Neural progenitor cell (in vitro differentiated cells): ENCODE measurements at regions not wholly inside any gene's neighbourhood (a gene's known extent, or its start where the extent isn't known, plus 50 kb on each side); places are given as distances from the start of the nearest gene placed in this dataset.

Experiments
- DNase-seq: peaks from one replicate; pipeline ENCODE4 v3.0.0-alpha.2; 2016; ENCODE audit warnings: low spot score
- H2AFZ ChIP-seq: fragments of 200-600 bp; sonication (generic); replicated peaks from 2 replicates; pipeline ENCODE4 v1.6.1; 2016; ENCODE audit warnings: antibody characterized with exemption
- H3F3A ChIP-seq: fragments of 200-600 bp; sonication (generic); 2 replicates; pipeline ENCODE4 v1.6.1; 2016; ENCODE audit warnings: antibody characterized with exemption, low read depth
- H3K27ac ChIP-seq: fragments of 200-600 bp; sonication (generic); 2 replicates; pipeline ENCODE4 v1.5.1; 2016; ENCODE audit warnings: mild to moderate bottlenecking
- H3K27me3 ChIP-seq: fragments of 200-600 bp; sonication (generic); 2 replicates; pipeline ENCODE4 v1.6.1; 2016; ENCODE audit warnings: mild to moderate bottlenecking, moderate library complexity
- H3K36me3 ChIP-seq: fragments of 200-600 bp; sonication (generic); 2 replicates; pipeline ENCODE4 v1.5.1; 2016
- H3K4me1 ChIP-seq: fragments of 200-600 bp; sonication (generic); 2 replicates; pipeline ENCODE4 v1.6.1; 2016; ENCODE audit warnings: mixed run types
- H3K4me2 ChIP-seq: fragments of 200-600 bp; sonication (generic); 2 replicates; pipeline ENCODE4 v1.6.1; 2016
- H3K4me3 ChIP-seq: fragments of 200-600 bp; sonication (generic); 2 replicates; pipeline ENCODE4 v1.5.1; 2016
- H3K79me2 ChIP-seq: fragments of 200-600 bp; sonication (generic); 2 replicates; pipeline ENCODE4 v1.6.1; 2016; ENCODE audit warnings: low read depth
- H3K9ac ChIP-seq: fragments of 200-600 bp; sonication (generic); 2 replicates; pipeline ENCODE4 v1.6.1; 2016
- H3K9me3 ChIP-seq: fragments of 200-600 bp; sonication (generic); 2 replicates; pipeline ENCODE4 v1.5.1; 2016; ENCODE audit warnings: low read depth
- H4K20me1 ChIP-seq: fragments of 200-600 bp; sonication (generic); 2 replicates; pipeline ENCODE4 v1.6.1; 2016; ENCODE audit warnings: low read depth
- H3K27ac Mint-ChIP-seq: 3 replicates; pipeline ENCODE4 v1.8.0; 2021; ENCODE audit warnings: mixed read lengths
- H3K27me3 Mint-ChIP-seq: 2 replicates; pipeline ENCODE4 v1.8.0; 2022; ENCODE audit warnings: low read depth, mild to moderate bottlenecking, inconsistent platforms, moderate library complexity, mixed read lengths; ENCODE audit not compliant: insufficient read depth
- H3K36me3 Mint-ChIP-seq: 3 replicates; pipeline ENCODE4 v1.8.0; 2021; ENCODE audit warnings: mixed read lengths
- H3K4me1 Mint-ChIP-seq: 3 replicates; pipeline ENCODE4 v1.8.0; 2021; ENCODE audit warnings: mixed read lengths
- H3K4me3 Mint-ChIP-seq: 3 replicates; pipeline ENCODE4 v1.8.0; 2021; ENCODE audit warnings: mild to moderate bottlenecking, moderate library complexity, mixed read lengths
- H3K9me3 Mint-ChIP-seq: 3 replicates; pipeline ENCODE4 v1.8.0; 2020; ENCODE audit warnings: mixed read lengths
- EZH2 ChIP-seq: fragments of 200-600 bp; sonication (generic); IDR thresholded peaks from 2 replicates; pipeline ENCODE4 v1.6.1; 2017; ENCODE audit warnings: antibody characterized with exemption, mild to moderate bottlenecking, moderate library complexity
- EZH2phosphoT487 ChIP-seq: fragments of 200-600 bp; sonication (generic); IDR thresholded peaks from 2 replicates; pipeline ENCODE4 v1.6.1; 2017; ENCODE audit warnings: antibody characterized with exemption
- TF ChIP-seq, protein P1 (sequence below): fragments of 200-600 bp; sonication (generic); IDR thresholded peaks from 2 replicates; pipeline ENCODE4 v1.5.1; 2017; ENCODE audit warnings: antibody characterized with exemption, mild to moderate bottlenecking

DNA sequence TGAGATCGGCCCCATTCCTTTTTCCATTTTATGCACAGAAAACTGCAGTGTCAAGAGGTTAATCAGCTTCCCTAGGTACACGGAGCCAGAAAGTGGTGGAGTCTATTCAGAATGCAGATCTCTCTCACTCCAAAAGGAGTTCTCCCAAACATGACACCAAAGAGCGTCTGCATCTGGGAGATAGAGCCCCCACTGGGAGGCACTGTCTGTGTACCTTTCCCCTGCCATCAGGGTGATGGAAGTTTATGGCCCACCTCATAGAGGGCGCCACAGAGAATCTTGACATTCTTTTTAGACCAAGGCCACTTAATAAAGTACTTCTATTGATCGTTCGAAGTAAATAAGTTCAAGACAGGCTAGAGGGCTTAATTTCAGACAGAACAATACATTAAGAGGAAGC, 493.7 kb upstream of the ERCC4 start:
- H3K4me2 ChIP-seq = no peak overlapping the region
- H3K9me3 ChIP-seq = no peaks in the 10 kb centered on the region
- H3K4me3 ChIP-seq = no peak overlapping the region
- no peak for TF ChIP-seq EZH2phosphoT487
- no peak for TF ChIP-seq EZH2
- TF ChIP-seq, protein P1, sequence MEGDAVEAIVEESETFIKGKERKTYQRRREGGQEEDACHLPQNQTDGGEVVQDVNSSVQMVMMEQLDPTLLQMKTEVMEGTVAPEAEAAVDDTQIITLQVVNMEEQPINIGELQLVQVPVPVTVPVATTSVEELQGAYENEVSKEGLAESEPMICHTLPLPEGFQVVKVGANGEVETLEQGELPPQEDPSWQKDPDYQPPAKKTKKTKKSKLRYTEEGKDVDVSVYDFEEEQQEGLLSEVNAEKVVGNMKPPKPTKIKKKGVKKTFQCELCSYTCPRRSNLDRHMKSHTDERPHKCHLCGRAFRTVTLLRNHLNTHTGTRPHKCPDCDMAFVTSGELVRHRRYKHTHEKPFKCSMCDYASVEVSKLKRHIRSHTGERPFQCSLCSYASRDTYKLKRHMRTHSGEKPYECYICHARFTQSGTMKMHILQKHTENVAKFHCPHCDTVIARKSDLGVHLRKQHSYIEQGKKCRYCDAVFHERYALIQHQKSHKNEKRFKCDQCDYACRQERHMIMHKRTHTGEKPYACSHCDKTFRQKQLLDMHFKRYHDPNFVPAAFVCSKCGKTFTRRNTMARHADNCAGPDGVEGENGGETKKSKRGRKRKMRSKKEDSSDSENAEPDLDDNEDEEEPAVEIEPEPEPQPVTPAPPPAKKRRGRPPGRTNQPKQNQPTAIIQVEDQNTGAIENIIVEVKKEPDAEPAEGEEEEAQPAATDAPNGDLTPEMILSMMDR = peak; percentile 37
- no peak overlapping the region for H2AFZ ChIP-seq
- Mint-ChIP-seq H3K27ac (no peak overlapping the region), H3K4me1 (peaks cover 7% of the 10 kb centered on the region), H3K27me3 (no peaks in the 10 kb centered on the region), H3K4me3 (no peak overlapping the region), H3K36me3 (no peaks in the 10 kb centered on the region), H3K9me3 (peaks cover 3% of the 10 kb centered on the region)
- DNase-seq = peak; percentile 31
- H3K27me3 ChIP-seq = no peaks in the 10 kb centered on the region
- H3K36me3 ChIP-seq = no peaks in the 10 kb centered on the region
- no peak overlapping the region for H3K9ac ChIP-seq
- H3K27ac ChIP-seq = no peak overlapping the region
- no peaks in the 10 kb centered on the region for H3F3A ChIP-seq
- H4K20me1 ChIP-seq = no peaks in the 10 kb centered on the region
- no peaks in the 10 kb centered on the region for H3K4me1 ChIP-seq
- no peaks in the 10 kb centered on the region for H3K79me2 ChIP-seq

- no peak overlapping the region for H2AFZ ChIP-seq
- no peaks in the 10 kb centered on the region for H3F3A ChIP-seq
- Mint-ChIP-seq H3K4me1 (peaks cover 6% of the 10 kb centered on the region), H3K4me3 (no peak overlapping the region), H3K27ac (no peak overlapping the region), H3K27me3 (no peaks in the 10 kb centered on the region), H3K36me3 (no peaks in the 10 kb centered on the region), H3K9me3 (peaks cover 3% of the 10 kb centered on the region)
- H3K79me2 ChIP-seq = no peaks in the 10 kb centered on the region
- no peaks in the 10 kb centered on the region for H3K27me3 ChIP-seq
- no peaks in the 10 kb centered on the region for H3K36me3 ChIP-seq
- H3K9ac ChIP-seq = no peak overlapping the region
- no peak overlapping the region for H3K27ac ChIP-seq
- DNase-seq = no peak
- no peaks in the 10 kb centered on the region for H3K9me3 ChIP-seq
- no peak overlapping the region for H3K4me2 ChIP-seq
- no peak for TF ChIP-seq EZH2
- TF ChIP-seq, protein P1 = no peak
- H3K4me1 ChIP-seq = no peaks in the 10 kb centered on the region
- H4K20me1 ChIP-seq = no peaks in the 10 kb centered on the region
- no peak overlapping the region for H3K4me3 ChIP-seq
These were observed 493.2 kb upstream of the ERCC4 start for GRCh38 chr16:13426736-13427135.

GRCh38 chr16:13427943-13428342, 492.0 kb upstream of the ERCC4 start:
- H2AFZ ChIP-seq = no peak overlapping the region
- no peak for DNase-seq
- no peaks in the 10 kb centered on the region for H3K79me2 ChIP-seq
- no peaks in the 10 kb centered on the region for H3K9me3 ChIP-seq
- H3K36me3 ChIP-seq = no peaks in the 10 kb centered on the region
- H3K36me3 Mint-ChIP-seq = no peaks in the 10 kb centered on the region
- H3K27me3 ChIP-seq = no peaks in the 10 kb centered on the region
- no peaks in the 10 kb centered on the region for H4K20me1 ChIP-seq
- H3K4me1 Mint-ChIP-seq = peaks cover 5% of the 10 kb centered on the region
- H3K27ac Mint-ChIP-seq = no peak overlapping the region
- H3K4me3 ChIP-seq = no peak overlapping the region
- no peak overlapping the region for H3K4me3 Mint-ChIP-seq
- H3K9me3 Mint-ChIP-seq = peaks cover 3% of the 10 kb centered on the region
- H3K9ac ChIP-seq = no peak overlapping the region
- no peaks in the 10 kb centered on the region for H3K4me1 ChIP-seq
- H3K27ac ChIP-seq = no peak overlapping the region
- H3K27me3 Mint-ChIP-seq = no peaks in the 10 kb centered on the region
- no peak overlapping the region for H3K4me2 ChIP-seq
- H3F3A ChIP-seq = no peaks in the 10 kb centered on the region
- TF ChIP-seq EZH2phosphoT487 = no peak
- TF ChIP-seq EZH2 = no peak
- TF ChIP-seq, protein P1 = no peak

- H3K27me3 Mint-ChIP-seq = no peaks in the 10 kb centered on the region
- peaks cover 3% of the 10 kb centered on the region for H3K9me3 Mint-ChIP-seq
- H2AFZ ChIP-seq = no peak overlapping the region
- no peak overlapping the region for H3K9ac ChIP-seq
- TF ChIP-seq EZH2 (no peak), EZH2phosphoT487 (no peak)
- TF ChIP-seq, protein P1 = no peak
- H3K36me3 ChIP-seq = no peaks in the 10 kb centered on the region
- no peaks in the 10 kb centered on the region for H3K27me3 ChIP-seq
- DNase-seq = no peak
- no peak overlapping the region for H3K4me3 ChIP-seq
- no peak overlapping the region for H3K27ac ChIP-seq
- H3K79me2 ChIP-seq = no peaks in the 10 kb centered on the region
- no peaks in the 10 kb centered on the region for H3K9me3 ChIP-seq
- no peaks in the 10 kb centered on the region for H3F3A ChIP-seq
- H3K4me3 Mint-ChIP-seq = no peak overlapping the region
- H3K4me2 ChIP-seq = no peak overlapping the region
- H3K4me1 ChIP-seq = no peaks in the 10 kb centered on the region
- H3K27ac Mint-ChIP-seq = no peak overlapping the region
- no peaks in the 10 kb centered on the region for H4K20me1 ChIP-seq
- no peaks in the 10 kb centered on the region for H3K36me3 Mint-ChIP-seq
- peaks cover 5% of the 10 kb centered on the region for H3K4me1 Mint-ChIP-seq
These were observed 490.5 kb upstream of the ERCC4 start for GRCh38 chr16:13429416-13429815.
